GM20000 (cell line): ENCODE measurements at regions not wholly inside any gene's neighbourhood (a gene's known extent, or its start where the extent isn't known, plus 50 kb on each side); places are given as distances from the start of the nearest gene placed in this dataset.
"Not testable (repeated sequence)": the region's sequence is repeated elsewhere in the genome, so short reads cannot be mapped to it uniquely, and the experiment has no call there.

Source experiments
- DNase-seq: peaks from one replicate; pipeline ENCODE4 v3.0.0; 2012; ENCODE audit warnings: low spot score
- CTCF ChIP-seq: IDR thresholded peaks from 2 replicates; pipeline ENCODE4 v1.5.1; 2012; ENCODE audit warnings: mild to moderate bottlenecking, control low read depth; ENCODE audit errors: extremely low read depth, missing control alignments

DNA sequence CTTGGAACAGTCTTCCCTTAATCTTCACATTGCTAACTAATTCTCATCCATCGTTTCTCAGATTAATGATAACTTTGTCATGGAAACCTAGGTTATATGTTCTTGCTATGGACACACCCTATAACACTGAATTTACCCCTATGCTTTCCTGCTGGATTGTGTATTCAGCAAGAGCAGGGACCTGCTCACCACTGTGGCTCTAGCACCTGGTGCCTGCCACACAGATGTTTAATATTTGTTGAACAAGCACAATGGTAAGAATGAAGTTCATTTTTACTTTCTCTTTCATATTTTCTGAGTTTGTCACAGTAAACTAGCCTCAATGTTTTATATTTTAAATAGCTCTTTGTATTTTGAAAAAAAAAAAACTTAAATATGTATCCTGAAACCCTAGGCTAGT lies 734.0 kb upstream of the DIAPH2 start:
- TF ChIP-seq CTCF = no peak
- no peak for DNase-seq

- DNase-seq = no peak
- TF ChIP-seq CTCF = no peak
These were observed 731.1 kb upstream of the DIAPH2 start for GRCh38 chrX:95953564-95953963.

DNA sequence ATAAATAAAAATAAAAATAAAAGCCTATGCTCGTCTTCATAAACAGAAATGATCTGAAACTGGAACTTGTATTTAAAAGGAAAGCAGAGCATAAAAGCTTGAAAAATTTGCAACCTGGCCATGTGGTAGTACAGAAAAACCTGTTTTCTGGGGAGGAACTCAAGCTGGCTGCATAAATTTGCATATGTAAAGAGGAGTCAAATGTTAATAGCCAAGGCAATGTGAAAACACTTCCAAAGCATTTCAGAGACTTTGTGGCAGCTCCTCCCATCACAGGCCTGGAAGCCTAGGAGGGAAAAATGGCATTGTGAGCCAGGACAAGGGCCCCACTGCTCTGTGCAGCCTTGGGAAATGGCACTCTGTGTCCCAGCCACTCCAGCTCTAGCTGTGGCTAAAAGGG lies 727.9 kb upstream of the DIAPH2 start:
- TF ChIP-seq CTCF = no peak
- no peak for DNase-seq

- not testable (repeated sequence) for DNase-seq
These were observed 711.1 kb upstream of the DIAPH2 start for GRCh38 chrX:95973456-95974095.

GRCh38 chrX:95974096-95974470 lies 710.6 kb upstream of the DIAPH2 start:
- no peak for TF ChIP-seq CTCF
- no peak for DNase-seq

- no peak for DNase-seq
- TF ChIP-seq CTCF = no peak
These were observed 709.8 kb upstream of the DIAPH2 start for GRCh38 chrX:95974890-95975289.

DNA sequence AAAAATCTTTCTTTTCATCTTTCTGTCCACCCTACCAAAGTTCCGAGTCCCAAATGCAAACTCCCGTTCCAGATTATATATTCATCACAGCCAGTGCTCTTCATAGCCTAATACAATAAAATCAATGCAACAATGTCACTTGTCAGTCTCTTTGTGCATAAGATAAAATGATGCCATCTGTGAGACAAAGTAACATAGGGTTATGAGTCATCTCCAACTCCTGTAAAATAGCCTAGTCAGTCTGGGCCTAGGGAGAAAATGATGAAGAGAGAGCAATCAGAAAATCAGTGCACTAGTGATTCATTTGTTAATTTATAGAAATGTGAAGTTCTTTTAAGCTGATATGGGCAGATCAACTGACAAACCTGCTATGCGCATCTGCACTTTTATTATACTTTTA lies 689.1 kb upstream of the DIAPH2 start:
- DNase-seq = no peak
- no peak for TF ChIP-seq CTCF

DNA sequence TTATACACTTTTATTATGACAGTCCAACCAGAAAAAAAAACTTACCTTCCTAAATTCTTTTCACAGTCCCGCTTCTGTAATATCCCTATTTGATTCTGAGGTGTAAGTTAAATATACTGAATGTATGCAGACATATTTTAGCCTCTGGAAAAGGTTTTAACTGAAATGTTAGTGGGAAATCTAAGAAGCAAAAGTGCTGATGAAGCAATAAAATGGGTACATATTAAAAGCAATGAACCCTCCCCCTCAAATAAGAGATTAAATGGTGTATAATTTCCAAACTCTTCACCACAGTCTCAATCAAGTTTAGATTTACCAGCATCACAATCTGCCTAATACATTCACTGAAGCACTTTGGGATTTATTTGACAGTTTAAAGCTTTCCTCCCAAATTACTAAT lies 688.3 kb upstream of the DIAPH2 start:
- no peak for DNase-seq
- TF ChIP-seq CTCF = no peak
